H9 (cell line): ENCODE measurements at regions not wholly inside any gene's neighbourhood (a gene's known extent, or its start where the extent isn't known, plus 50 kb on each side); places are given as distances from the start of the nearest gene placed in this dataset.

ENCODE experiments used
- DNase-seq: peaks from one replicate; pipeline ENCODE4 v3.0.0-alpha.2; 2017
- H2AFZ ChIP-seq: one replicate; pipeline ENCODE4 v1.6.1; 2013; ENCODE audit warnings: mild to moderate bottlenecking, low read length, control low read depth, moderate library complexity
- H2AK5ac ChIP-seq: 2 replicates; pipeline ENCODE4 v1.6.1; 2013; ENCODE audit warnings: low read length, control low read depth, mixed read lengths; ENCODE audit not compliant: insufficient read length
- H2BK120ac ChIP-seq: one replicate; pipeline ENCODE4 v1.6.1; 2013; ENCODE audit warnings: low read depth, mild to moderate bottlenecking, low read length, control low read depth, inconsistent platforms; ENCODE audit not compliant: poor library complexity, severe bottlenecking
- H2BK12ac ChIP-seq: 2 replicates; pipeline ENCODE4 v1.6.1; 2013; ENCODE audit warnings: low read length, control low read depth, mixed read lengths, low read depth; ENCODE audit not compliant: insufficient read length
- H2BK15ac ChIP-seq: 2 replicates; pipeline ENCODE4 v1.6.1; 2013; ENCODE audit warnings: low read depth, low read length, control low read depth
- H2BK20ac ChIP-seq: one replicate; pipeline ENCODE4 v1.6.1; 2013; ENCODE audit warnings: low read depth, mild to moderate bottlenecking, low read length, control low read depth, inconsistent platforms; ENCODE audit not compliant: poor library complexity, severe bottlenecking
- H2BK5ac ChIP-seq: 2 replicates; pipeline ENCODE4 v1.6.1; 2013; ENCODE audit warnings: low read length, control low read depth, mixed read lengths; ENCODE audit not compliant: insufficient read length
- H3K14ac ChIP-seq: 2 replicates; pipeline ENCODE4 v1.6.1; 2013; ENCODE audit warnings: low read length, control low read depth; ENCODE audit not compliant: insufficient read depth
- H3K18ac ChIP-seq: 2 replicates; pipeline ENCODE4 v1.6.1; 2013; ENCODE audit warnings: low read depth, mild to moderate bottlenecking, mixed read lengths, low read length, control low read depth; ENCODE audit not compliant: insufficient read length
- H3K23ac ChIP-seq: 2 replicates; pipeline ENCODE4 v1.6.1; 2013; ENCODE audit warnings: low read length, control low read depth, mixed read lengths, low read depth; ENCODE audit not compliant: insufficient read length
- H3K23me2 ChIP-seq: 2 replicates; pipeline ENCODE4 v1.6.1; 2013; ENCODE audit warnings: low read depth, mild to moderate bottlenecking, mixed read lengths, low read length, control low read depth; ENCODE audit not compliant: insufficient read length, poor library complexity, severe bottlenecking
- H3K27ac ChIP-seq: 2 replicates; pipeline ENCODE4 v1.5.1; 2013; ENCODE audit warnings: low read length, control low read depth, mixed read lengths, low read depth; ENCODE audit not compliant: insufficient read length
- H3K27me3 ChIP-seq: 2 replicates; pipeline ENCODE4 v1.6.1; 2013; ENCODE audit warnings: low read length, control low read depth, inconsistent platforms; ENCODE audit not compliant: insufficient read depth
- H3K4ac ChIP-seq: 2 replicates; pipeline ENCODE4 v1.6.1; 2013; ENCODE audit warnings: low read depth, mild to moderate bottlenecking, control low read depth, inconsistent platforms, low read length, moderate library complexity
- H3K4me1 ChIP-seq: 2 replicates; pipeline ENCODE4 v1.6.1; 2013; ENCODE audit warnings: low read length, control low read depth, inconsistent platforms; ENCODE audit not compliant: insufficient read depth
- H3K4me2 ChIP-seq: 2 replicates; pipeline ENCODE4 v1.6.1; 2013; ENCODE audit warnings: low read length, control low read depth, mixed read lengths; ENCODE audit not compliant: insufficient read length, insufficient read depth
- H3K56ac ChIP-seq: 2 replicates; pipeline ENCODE4 v1.6.1; 2013; ENCODE audit warnings: low read depth, mild to moderate bottlenecking, mixed read lengths, low read length, control low read depth; ENCODE audit not compliant: insufficient read length
- H3K79me1 ChIP-seq: 2 replicates; pipeline ENCODE4 v1.6.1; 2013; ENCODE audit warnings: low read depth, mild to moderate bottlenecking, moderate library complexity, low read length, control low read depth, inconsistent platforms; ENCODE audit not compliant: insufficient read depth, poor library complexity, severe bottlenecking
- H3K79me2 ChIP-seq: 2 replicates; pipeline ENCODE4 v1.6.1; 2013; ENCODE audit warnings: low read length, control low read depth, inconsistent platforms; ENCODE audit not compliant: insufficient read depth
- H3K9ac ChIP-seq: 2 replicates; pipeline ENCODE4 v1.6.1; 2013; ENCODE audit warnings: low read length, control low read depth, mixed read lengths; ENCODE audit not compliant: insufficient read length; ENCODE audit errors: extremely low read depth
- H3K9me3 ChIP-seq: one replicate; pipeline ENCODE4 v1.6.1; 2013; ENCODE audit warnings: low read depth, low read length, inconsistent platforms; ENCODE audit not compliant: control insufficient read depth
- H3T11ph ChIP-seq: one replicate; pipeline ENCODE4 v1.6.1; 2013; ENCODE audit warnings: mild to moderate bottlenecking, low read length, control low read depth, inconsistent platforms
- H4K20me1 ChIP-seq: one replicate; pipeline ENCODE4 v1.6.1; 2013; ENCODE audit not compliant: control insufficient read depth, insufficient read length, insufficient read depth
- H4K5ac ChIP-seq: 2 replicates; pipeline ENCODE4 v1.6.1; 2013; ENCODE audit warnings: low read depth, mild to moderate bottlenecking, mixed read lengths, low read length, control low read depth; ENCODE audit not compliant: insufficient read length
- H4K8ac ChIP-seq: replicated peaks from 2 replicates; pipeline ENCODE4 v1.6.1; 2013; ENCODE audit warnings: low read length, control low read depth, mixed read lengths, low read depth; ENCODE audit not compliant: insufficient read length
- H4K91ac ChIP-seq: 2 replicates; pipeline ENCODE4 v1.6.1; 2013; ENCODE audit warnings: low read depth, mild to moderate bottlenecking, moderate library complexity, mixed read lengths, low read length, control low read depth; ENCODE audit not compliant: insufficient read length
- H3K27ac Mint-ChIP-seq, 3 experiments: 2 replicates in 2 of 3; 3 replicates in 1 of 3; pipeline ENCODE4 v1.8.0; 2020 to 2021; ENCODE audit warnings: mixed read lengths in 3 of 3, mild to moderate bottlenecking in 1 of 3, moderate library complexity in 1 of 3
- H3K27me3 Mint-ChIP-seq: 2 replicates; pipeline ENCODE4 v1.8.0; 2021; ENCODE audit warnings: low read depth, mild to moderate bottlenecking, moderate library complexity, mixed read lengths
- H3K36me3 Mint-ChIP-seq, 3 experiments: 2 replicates in 2 of 3; 3 replicates in 1 of 3; pipeline ENCODE4 v1.8.0; 2020 to 2021; ENCODE audit warnings: low read depth in 3 of 3, mixed read lengths in 3 of 3; ENCODE audit not compliant: insufficient read depth in 1 of 3
- H3K4me1 Mint-ChIP-seq, 2 experiments: 2 replicates each; pipeline ENCODE4 v1.8.0; 2020; ENCODE audit warnings: mixed read lengths in 2 of 2
- H3K4me3 Mint-ChIP-seq, 2 experiments: 2 replicates in 1 of 2; 3 replicates in 1 of 2; pipeline ENCODE4 v1.8.0; 2020 to 2021; ENCODE audit warnings: mild to moderate bottlenecking in 2 of 2, mixed read lengths in 2 of 2, moderate library complexity in 1 of 2
- H3K9me3 Mint-ChIP-seq, 2 experiments: 2 replicates in 1 of 2; 3 replicates in 1 of 2; pipeline ENCODE4 v1.8.0; 2020; ENCODE audit warnings: mild to moderate bottlenecking in 2 of 2, mixed read lengths in 2 of 2, moderate library complexity in 1 of 2
- WGBS: extraction: QIAGEN DNeasy Blood & Tissue Kit; methylation state at CpG from one replicate; pipeline ENCODE4 v1.1.7; 2013; ENCODE audit warnings: missing lambda C conversion rate, low lambda C conversion rate, mixed read lengths; ENCODE audit not compliant: insufficient read length; ENCODE audit errors: extremely low coverage; 5-methylcytosine and 5-hydroxymethylcytosine counted together
- TF ChIP-seq, protein P1 (sequence below): fragments of 200-600 bp; sonication (generic); conservative IDR thresholded peaks from 3 replicates; pipeline ENCODE4 v1.8.0; 2021; ENCODE audit warnings: antibody characterized with exemption, mild to moderate bottlenecking

DNA sequence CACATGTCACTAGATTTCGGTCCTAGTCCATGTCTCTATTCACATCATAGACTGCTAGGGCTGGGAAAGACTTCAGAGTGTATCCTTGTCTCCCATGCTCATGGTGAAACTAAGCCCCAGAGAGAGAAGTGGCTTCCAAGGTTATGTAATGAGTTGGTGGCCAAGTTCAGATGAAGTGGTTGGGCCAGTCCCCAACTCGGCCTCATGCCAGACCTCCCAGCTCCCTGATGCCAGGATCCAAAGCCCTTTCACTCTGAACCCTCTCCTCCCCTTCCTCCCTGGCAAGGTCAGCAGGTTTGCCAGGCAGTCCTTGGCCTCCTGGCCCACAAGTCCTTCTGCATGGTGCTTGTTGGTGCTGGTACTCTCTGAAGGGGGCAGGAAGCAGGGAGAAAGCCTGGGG, 189.7 kb downstream of the AXIN2 start:
- Histone ChIP-seq H2BK5ac (no peak overlapping the region), H2BK20ac (no peak overlapping the region), H3K9me3 (no peaks in the 10 kb centered on the region), H3K4me1 (no peaks in the 10 kb centered on the region), H3K4me2 (no peak overlapping the region), H3K27me3 (no peaks in the 10 kb centered on the region), H3K9ac (no peak overlapping the region), H3K56ac (no peak overlapping the region), H4K5ac (no peak overlapping the region), H2AFZ (no peak overlapping the region), H3K14ac (no peak overlapping the region; the same call in 1 of the 2 replicates), H2BK120ac (no peak overlapping the region), H2BK15ac (no peak overlapping the region), H3K79me2 (no peaks in the 10 kb centered on the region), H4K8ac (no peak overlapping the region), H3K23me2 (no peaks in the 10 kb centered on the region), H3K27ac (no peak overlapping the region), H3K18ac (no peak overlapping the region), H3K23ac (no peak overlapping the region), H3K4ac (no peak overlapping the region), H4K20me1 (no peaks in the 10 kb centered on the region), H2AK5ac (no peak overlapping the region), H3K79me1 (no peaks in the 10 kb centered on the region), H3T11ph (no peak overlapping the region), H4K91ac (no peak overlapping the region), H2BK12ac (no peak overlapping the region)
- H3K27me3 Mint-ChIP-seq, result no peaks in the 10 kb centered on the region
- no peak overlapping the region for H3K27ac Mint-ChIP-seq
- H3K4me3 Mint-ChIP-seq, result no peak overlapping the region
- no peaks in the 10 kb centered on the region for H3K9me3 Mint-ChIP-seq
- H3K36me3 Mint-ChIP-seq, result no peaks in the 10 kb centered on the region; a peak in 1 of 7 replicates
- TF ChIP-seq, protein P1, sequence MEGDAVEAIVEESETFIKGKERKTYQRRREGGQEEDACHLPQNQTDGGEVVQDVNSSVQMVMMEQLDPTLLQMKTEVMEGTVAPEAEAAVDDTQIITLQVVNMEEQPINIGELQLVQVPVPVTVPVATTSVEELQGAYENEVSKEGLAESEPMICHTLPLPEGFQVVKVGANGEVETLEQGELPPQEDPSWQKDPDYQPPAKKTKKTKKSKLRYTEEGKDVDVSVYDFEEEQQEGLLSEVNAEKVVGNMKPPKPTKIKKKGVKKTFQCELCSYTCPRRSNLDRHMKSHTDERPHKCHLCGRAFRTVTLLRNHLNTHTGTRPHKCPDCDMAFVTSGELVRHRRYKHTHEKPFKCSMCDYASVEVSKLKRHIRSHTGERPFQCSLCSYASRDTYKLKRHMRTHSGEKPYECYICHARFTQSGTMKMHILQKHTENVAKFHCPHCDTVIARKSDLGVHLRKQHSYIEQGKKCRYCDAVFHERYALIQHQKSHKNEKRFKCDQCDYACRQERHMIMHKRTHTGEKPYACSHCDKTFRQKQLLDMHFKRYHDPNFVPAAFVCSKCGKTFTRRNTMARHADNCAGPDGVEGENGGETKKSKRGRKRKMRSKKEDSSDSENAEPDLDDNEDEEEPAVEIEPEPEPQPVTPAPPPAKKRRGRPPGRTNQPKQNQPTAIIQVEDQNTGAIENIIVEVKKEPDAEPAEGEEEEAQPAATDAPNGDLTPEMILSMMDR, result no peak
- H3K4me1 Mint-ChIP-seq, result peaks cover 7 to 10% of the 10 kb centered on the region in 2 experiments
- DNase-seq, result no peak
- no CpG with 5 or more reads among the region's 2 CpGs for WGBS
